Fibroblast of skin of scalp (primary cell): ENCODE measurements at regions not wholly inside any gene's neighbourhood (a gene's known extent, or its start where the extent isn't known, plus 50 kb on each side); places are given as distances from the start of the nearest gene placed in this dataset.
"Not testable (repeated sequence)": the region's sequence is repeated elsewhere in the genome, so short reads cannot be mapped to it uniquely, and the experiment has no call there.

Experiments
- DNase-seq: peaks from one replicate; pipeline ENCODE4 v3.0.0-alpha.2; 2013

GRCh38 chr7:142698429-142698828 is 50.8 kb upstream of the PRSS1 start:
- no peak for DNase-seq

GRCh38 chr7:142697270-142697669 is 52.0 kb upstream of the PRSS1 start:
- DNase-seq = no peak

GRCh38 chr7:142696456-142697179 is 52.7 kb upstream of the PRSS1 start:
- DNase-seq = no peak

- DNase-seq = no peak
Observed at GRCh38 chr7:142693911-142694310, 55.4 kb upstream of the PRSS1 start.

GRCh38 chr7:142690554-142691182 is 58.6 kb upstream of the PRSS1 start:
- no peak for DNase-seq

- DNase-seq = no peak
Observed at GRCh38 chr7:142689439-142690120, 59.7 kb upstream of the PRSS1 start.

GRCh38 chr7:142685877-142686508 is 63.3 kb upstream of the PRSS1 start:
- no peak for DNase-seq

- DNase-seq = no peak
Observed at GRCh38 chr7:142681314-142682092, 67.8 kb upstream of the PRSS1 start.

- no peak for DNase-seq
Observed at GRCh38 chr7:142671506-142671905, 77.8 kb upstream of the PRSS1 start.

- no peak for DNase-seq
Observed at GRCh38 chr7:142670511-142670910, 78.8 kb upstream of the PRSS1 start.

GRCh38 chr7:142669074-142669654 is 80.1 kb upstream of the PRSS1 start:
- peak; percentile 5 for DNase-seq

GRCh38 chr7:142668495-142668894 is 80.8 kb upstream of the PRSS1 start:
- no peak for DNase-seq

- DNase-seq = no peak
Observed at GRCh38 chr7:142657376-142657775, 91.9 kb upstream of the PRSS1 start.

- no peak for DNase-seq
Observed at GRCh38 chr7:142654398-142654797, 94.9 kb upstream of the PRSS1 start.

GRCh38 chr7:142647749-142648148 is 101.5 kb upstream of the PRSS1 start:
- DNase-seq = no peak

GRCh38 chr7:142646386-142647140 is 102.7 kb upstream of the PRSS1 start:
- no peak for DNase-seq

- no peak for DNase-seq
Observed at GRCh38 chr7:142645777-142646176, 103.5 kb upstream of the PRSS1 start.

- DNase-seq = no peak
Observed at GRCh38 chr7:142642316-142642715, 107.0 kb upstream of the PRSS1 start.

- not testable (repeated sequence) for DNase-seq
Observed at GRCh38 chr7:142641252-142641651, 108.0 kb upstream of the PRSS1 start.

GRCh38 chr7:142638581-142638980 is 110.7 kb upstream of the PRSS1 start:
- DNase-seq = no peak

- DNase-seq = no peak
Observed at GRCh38 chr7:142637240-142637639, 112.0 kb upstream of the PRSS1 start.
